B cell (primary cell): ENCODE measurements at regions not wholly inside any gene's neighbourhood (a gene's known extent, or its start where the extent isn't known, plus 50 kb on each side); places are given as distances from the start of the nearest gene placed in this dataset.

Source experiments
- ATAC-seq: fragments of 200-7000 bp; cut with Tn5 transposase; one replicate; pipeline ENCODE4 v1.10.0; 2021; ENCODE audit warnings: low read depth, mild to moderate bottlenecking, moderate number of reproducible peaks, moderate library complexity
- CTCF ChIA-PET: fragments of 350-600 bp; sonication (Branson Sonifier 250); formaldehyde crosslinking; loops from one replicate; lab custom pipeline; 2021; ENCODE audit warnings: antibody characterized with exemption, inconsistent platforms; lab: Charles Lee
- POLR2A ChIA-PET: fragments of 350-600 bp; sonication (Branson Sonifier 250); formaldehyde crosslinking; loops from one replicate; lab custom pipeline; 2021; ENCODE audit warnings: antibody characterized with exemption; lab: Charles Lee
- DNase-seq: peaks from one replicate; pipeline ENCODE4 v3.0.0; 2013
- H2AFZ ChIP-seq: 2 replicates; pipeline ENCODE4 v1.6.1; 2012; ENCODE audit warnings: mild to moderate bottlenecking, low read depth, low read length; ENCODE audit not compliant: insufficient read depth, poor library complexity, severe bottlenecking
- H3K27ac ChIP-seq, 2 donors: 1 replicate in 1 of 2; 2 replicates in 1 of 2; pipeline ENCODE4 v1.5.1; 2012 to 2013; ENCODE audit warnings: low read length in 2 of 2, mild to moderate bottlenecking in 2 of 2, moderate library complexity in 1 of 2
- H3K27me3 ChIP-seq, 4 experiments: fragments of 200-600 bp in 1 of 4; sonication (generic) in 1 of 4; replicated peaks in 1 of 4; 1 replicate in 2 of 4; 2 replicates in 2 of 4; pipeline versions ENCODE4 v1.6.1 to v1.7.0; 2013 to 2016; ENCODE audit warnings: low read length in 3 of 4, mild to moderate bottlenecking in 2 of 4, mixed read lengths in 1 of 4, moderate library complexity in 1 of 4; ENCODE audit not compliant: insufficient read depth in 4 of 4, control insufficient read depth in 3 of 4; ENCODE audit errors: control extremely low read depth in 1 of 4
- H3K36me3 ChIP-seq, 2 experiments: replicated peaks in 1 of 2; 1 replicate in 1 of 2; 2 replicates in 1 of 2; pipeline versions ENCODE4 v1.6.1 to v1.7.1; 2013; ENCODE audit warnings: low read length in 1 of 2; ENCODE audit not compliant: insufficient read depth in 2 of 2, control insufficient read depth in 1 of 2; ENCODE audit errors: control extremely low read depth in 1 of 2, extremely low read depth in 1 of 2
- H3K4me1 ChIP-seq, 2 donors: fragments of 200-600 bp in 1 of 2; sonication (generic) in 1 of 2; 1 replicate in 1 of 2; 2 replicates in 1 of 2; pipeline versions ENCODE4 v1.5.1 to v1.6.1; 2013 to 2017; ENCODE audit warnings: low read length in 2 of 2; ENCODE audit not compliant: control insufficient read depth in 2 of 2, insufficient read depth in 2 of 2
- H3K4me2 ChIP-seq: replicated peaks from 2 replicates; pipeline ENCODE3; 2012; ENCODE audit warnings: mild to moderate bottlenecking, low read depth, low read length; ENCODE audit not compliant: poor library complexity, severe bottlenecking
- H3K4me3 ChIP-seq, 5 experiments: fragments of 200-600 bp in 1 of 5; sonication (generic) in 1 of 5; 1 replicate in 3 of 5; 2 replicates in 2 of 5; pipeline versions ENCODE4 v1.5.1 to v1.7.0; 2011 to 2016; ENCODE audit warnings: low read length in 4 of 5, mild to moderate bottlenecking in 4 of 5, low read depth in 2 of 5, control low read depth in 1 of 5, moderate library complexity in 1 of 5; ENCODE audit not compliant: insufficient read depth in 1 of 5; ENCODE audit errors: control extremely low read depth in 1 of 5, extremely low read depth in 1 of 5
- H3K79me2 ChIP-seq: fragments of 200-600 bp; sonication (generic); one replicate; pipeline ENCODE4 v1.6.0; 2016; ENCODE audit warnings: low read length; ENCODE audit not compliant: control insufficient read depth, insufficient read depth
- H3K9ac ChIP-seq: fragments of 200-600 bp; sonication (generic); 2 replicates; pipeline ENCODE4 v1.6.1; 2017; ENCODE audit warnings: mild to moderate bottlenecking, low read length, moderate library complexity
- H3K9me3 ChIP-seq, 3 donors: one replicate each; pipeline versions ENCODE4 v1.6.1 to v1.7.1; 2013; ENCODE audit warnings: low read length in 2 of 3; ENCODE audit not compliant: control insufficient read depth in 2 of 3, insufficient read depth in 1 of 3; ENCODE audit errors: control extremely low read depth in 1 of 3
- H4K20me1 ChIP-seq: 2 replicates; pipeline ENCODE4 v1.6.0; 2012; ENCODE audit warnings: mild to moderate bottlenecking, low read length; ENCODE audit not compliant: insufficient read depth, control insufficient read depth, poor library complexity, severe bottlenecking
- H3K27ac Mint-ChIP-seq: one replicate; pipeline ENCODE4 v1.8.0; 2021; ENCODE audit warnings: mixed read lengths
- H3K27me3 Mint-ChIP-seq: one replicate; pipeline ENCODE4 v1.8.0; 2021; ENCODE audit warnings: mixed read lengths
- H3K4me1 Mint-ChIP-seq: one replicate; pipeline ENCODE4 v1.8.0; 2021; ENCODE audit warnings: mixed read lengths
- H3K4me3 Mint-ChIP-seq: one replicate; pipeline ENCODE4 v1.8.0; 2021; ENCODE audit warnings: mixed read lengths
- H3K9me3 Mint-ChIP-seq: one replicate; pipeline ENCODE4 v1.8.0; 2022; ENCODE audit warnings: mixed read lengths; ENCODE audit not compliant: insufficient read depth
- EZH2 ChIP-seq: IDR thresholded peaks from 2 replicates; pipeline ENCODE4 v1.6.1; 2012; ENCODE audit warnings: borderline replicate concordance, low read depth, mild to moderate bottlenecking, moderate library complexity, low read length; ENCODE audit not compliant: insufficient read depth, poor library complexity, severe bottlenecking
- WGBS: methylation state at CpG from one replicate; pipeline ENCODE4 v1.1.5; 2013; ENCODE audit warnings: missing lambda C conversion rate; ENCODE audit not compliant: insufficient coverage; 5-methylcytosine and 5-hydroxymethylcytosine counted together
- intact Hi-C: fragments of 100-400 bp; cut with micrococcal nuclease; formaldehyde crosslinking; loops from one replicate; pipeline ENCODE4 v1.10.0; 2022
- TF ChIP-seq, protein P1 (sequence below): fragments of 200-600 bp; IDR thresholded peaks from one replicate; pipeline ENCODE4 v1.8.0; 2022; ENCODE audit warnings: antibody characterized with exemption, mild to moderate bottlenecking

DNA sequence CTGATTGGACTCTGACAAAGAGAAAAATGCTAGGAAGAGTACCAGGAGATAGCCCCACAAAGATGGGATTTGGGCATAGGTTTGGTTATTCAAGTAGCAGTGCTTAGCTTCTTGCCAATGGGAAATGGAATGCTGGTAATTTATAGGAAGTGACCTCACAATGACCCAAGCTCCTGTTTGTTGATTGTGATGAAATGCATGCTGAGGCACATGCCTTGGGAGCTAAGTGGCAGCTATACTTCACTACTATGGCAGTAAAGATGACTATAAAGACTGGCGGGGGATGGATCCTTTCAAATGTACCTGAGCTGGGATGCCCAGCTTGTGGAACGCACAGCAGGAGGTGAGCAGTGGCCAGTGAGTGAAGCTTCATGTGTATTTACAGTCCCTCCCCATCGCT is 153.8 kb downstream of the ZNF22 start:
- Histone ChIP-seq H2AFZ (no peak overlapping the region), H3K9ac (no peak overlapping the region), H3K4me3 (no peak overlapping the region), H3K9me3 (no peaks in the 10 kb centered on the region), H3K79me2 (no peaks in the 10 kb centered on the region), H3K27ac (no peak overlapping the region), H3K4me2 (no peak overlapping the region), H3K27me3 (no peaks in the 10 kb centered on the region), H4K20me1 (no peaks in the 10 kb centered on the region), H3K36me3 (no peaks in the 10 kb centered on the region), H3K4me1 (no peaks in the 10 kb centered on the region)
- TF ChIP-seq EZH2, result no peak
- TF ChIP-seq, protein P1, sequence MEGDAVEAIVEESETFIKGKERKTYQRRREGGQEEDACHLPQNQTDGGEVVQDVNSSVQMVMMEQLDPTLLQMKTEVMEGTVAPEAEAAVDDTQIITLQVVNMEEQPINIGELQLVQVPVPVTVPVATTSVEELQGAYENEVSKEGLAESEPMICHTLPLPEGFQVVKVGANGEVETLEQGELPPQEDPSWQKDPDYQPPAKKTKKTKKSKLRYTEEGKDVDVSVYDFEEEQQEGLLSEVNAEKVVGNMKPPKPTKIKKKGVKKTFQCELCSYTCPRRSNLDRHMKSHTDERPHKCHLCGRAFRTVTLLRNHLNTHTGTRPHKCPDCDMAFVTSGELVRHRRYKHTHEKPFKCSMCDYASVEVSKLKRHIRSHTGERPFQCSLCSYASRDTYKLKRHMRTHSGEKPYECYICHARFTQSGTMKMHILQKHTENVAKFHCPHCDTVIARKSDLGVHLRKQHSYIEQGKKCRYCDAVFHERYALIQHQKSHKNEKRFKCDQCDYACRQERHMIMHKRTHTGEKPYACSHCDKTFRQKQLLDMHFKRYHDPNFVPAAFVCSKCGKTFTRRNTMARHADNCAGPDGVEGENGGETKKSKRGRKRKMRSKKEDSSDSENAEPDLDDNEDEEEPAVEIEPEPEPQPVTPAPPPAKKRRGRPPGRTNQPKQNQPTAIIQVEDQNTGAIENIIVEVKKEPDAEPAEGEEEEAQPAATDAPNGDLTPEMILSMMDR, result no peak
- 92% methylated on average over 2 of the region's 3 CpGs for WGBS
- ATAC-seq (no peak), DNase-seq (no peak)
- no peak overlapping the region for H3K27ac Mint-ChIP-seq
- peaks cover 14% of the 10 kb centered on the region for H3K27me3 Mint-ChIP-seq
- H3K4me3 Mint-ChIP-seq, result no peak overlapping the region
- POLR2A ChIA-PET, result no interaction called here
- intact Hi-C loops, result no loop called here
- H3K4me1 Mint-ChIP-seq, result no peaks in the 10 kb centered on the region
- no peaks in the 10 kb centered on the region for H3K9me3 Mint-ChIP-seq
- CTCF ChIA-PET, result no interaction called here

DNA sequence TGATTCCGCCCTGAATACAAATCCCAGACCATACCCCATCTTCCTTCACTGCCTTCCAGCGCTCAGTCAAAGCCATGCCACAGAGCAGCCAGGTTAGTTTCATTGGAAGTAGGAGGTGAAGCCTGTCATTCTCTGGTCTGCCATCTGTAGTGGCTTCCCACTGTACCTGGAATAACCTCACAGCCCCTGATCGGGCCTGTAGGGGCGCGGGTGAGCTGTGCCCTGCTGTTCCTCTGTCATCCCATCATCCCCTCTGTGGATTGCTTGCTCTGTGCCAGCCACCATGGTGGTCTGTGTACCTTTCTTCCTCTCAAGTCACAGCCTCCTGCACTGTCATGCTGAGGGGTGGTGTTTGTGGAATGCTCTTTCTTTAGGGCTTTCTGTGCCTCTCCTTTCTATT is 155.1 kb downstream of the ZNF22 start:
- Histone ChIP-seq H3K27ac (no peak overlapping the region), H3K9me3 (no peaks in the 10 kb centered on the region), H3K27me3 (no peaks in the 10 kb centered on the region), H3K9ac (no peak overlapping the region), H3K4me2 (no peak overlapping the region), H3K36me3 (no peaks in the 10 kb centered on the region), H3K4me1 (no peaks in the 10 kb centered on the region), H3K4me3 (no peak overlapping the region), H4K20me1 (no peaks in the 10 kb centered on the region), H3K79me2 (no peaks in the 10 kb centered on the region), H2AFZ (no peak overlapping the region)
- 100% methylated on average over 3 of the region's 5 CpGs for WGBS
- Mint-ChIP-seq H3K4me3 (no peak overlapping the region), H3K27ac (no peak overlapping the region), H3K27me3 (peaks cover 14% of the 10 kb centered on the region), H3K9me3 (no peaks in the 10 kb centered on the region), H3K4me1 (no peaks in the 10 kb centered on the region)
- ChIA-PET POLR2A (no interaction called here), CTCF (no interaction called here)
- intact Hi-C loops, result no loop called here
- TF ChIP-seq, protein P1, result no peak
- no peak for TF ChIP-seq EZH2
- DNase-seq, result no peak
- no peak for ATAC-seq
